GM23338 (cell line): ENCODE measurements at regions not wholly inside any gene's neighbourhood (a gene's known extent, or its start where the extent isn't known, plus 50 kb on each side); places are given as distances from the start of the nearest gene placed in this dataset.
"Not testable (repeated sequence)": the region's sequence is repeated elsewhere in the genome, so short reads cannot be mapped to it uniquely, and the experiment has no call there.

Source experiments
- ATAC-seq: fragments of 200-7000 bp; cut with Tn5 transposase; 3 replicates; pipeline ENCODE4 v1.9.1; 2020
- DNase-seq: peaks from one replicate; pipeline ENCODE4 v3.0.0-alpha.2; 2015; ENCODE audit warnings: low spot score
- H2AFZ ChIP-seq: fragments of 200-600 bp; sonication (generic); 2 replicates; pipeline ENCODE4 v1.8.0; 2016; ENCODE audit warnings: antibody characterized with exemption, mild to moderate bottlenecking, moderate library complexity
- H3F3A ChIP-seq: fragments of 200-600 bp; sonication (generic); replicated peaks from 2 replicates; pipeline ENCODE4 v1.8.0; 2017; ENCODE audit warnings: antibody characterized with exemption, mixed run types, low read depth
- H3K27ac ChIP-seq: fragments of 200-600 bp; sonication (generic); 2 replicates; pipeline ENCODE4 v1.6.1; 2016; ENCODE audit warnings: low read depth
- H3K27me3 ChIP-seq: fragments of 200-600 bp; sonication (generic); 2 replicates; pipeline ENCODE4 v1.8.0; 2016; ENCODE audit warnings: mild to moderate bottlenecking, mixed run types, moderate library complexity; ENCODE audit not compliant: insufficient read depth
- H3K36me3 ChIP-seq: fragments of 200-600 bp; sonication (generic); 2 replicates; pipeline ENCODE4 v1.8.0; 2016; ENCODE audit warnings: mild to moderate bottlenecking; ENCODE audit not compliant: insufficient read depth
- H3K4me1 ChIP-seq: fragments of 200-600 bp; sonication (generic); 2 replicates; pipeline ENCODE4 v1.8.0; 2016; ENCODE audit warnings: mild to moderate bottlenecking, moderate library complexity; ENCODE audit not compliant: insufficient read depth
- H3K4me2 ChIP-seq: fragments of 200-600 bp; sonication (generic); 2 replicates; pipeline ENCODE4 v1.7.1; 2017; ENCODE audit warnings: mixed run types
- H3K4me3 ChIP-seq: fragments of 200-600 bp; sonication (generic); 2 replicates; pipeline ENCODE4 v1.6.1; 2016; ENCODE audit warnings: mixed run types
- H3K79me2 ChIP-seq: fragments of 200-600 bp; sonication (generic); replicated peaks from 2 replicates; pipeline ENCODE4 v1.8.0; 2017; ENCODE audit warnings: mild to moderate bottlenecking; ENCODE audit not compliant: insufficient read depth
- H3K9me2 ChIP-seq: fragments of 200-600 bp; sonication (generic); 2 replicates; pipeline ENCODE4 v1.8.0; 2017; ENCODE audit not compliant: insufficient read depth
- H4K20me1 ChIP-seq: fragments of 200-600 bp; sonication (generic); replicated peaks from 2 replicates; pipeline ENCODE4 v1.8.0; 2017; ENCODE audit warnings: mild to moderate bottlenecking; ENCODE audit not compliant: insufficient read depth
- H3K27ac Mint-ChIP-seq: 2 replicates; pipeline ENCODE4 v1.8.0; 2020; ENCODE audit warnings: inconsistent platforms, mild to moderate bottlenecking, moderate library complexity, mixed read lengths
- H3K27me3 Mint-ChIP-seq: 3 replicates; pipeline ENCODE4 v1.8.0; 2022; ENCODE audit warnings: low read depth, mild to moderate bottlenecking, moderate library complexity, mixed read lengths, inconsistent platforms; ENCODE audit not compliant: insufficient read depth, poor library complexity
- H3K36me3 Mint-ChIP-seq: 3 replicates; pipeline ENCODE4 v1.8.0; 2021; ENCODE audit warnings: low read depth, mild to moderate bottlenecking, inconsistent platforms, moderate library complexity, mixed read lengths
- H3K4me1 Mint-ChIP-seq: 3 replicates; pipeline ENCODE4 v1.8.0; 2020; ENCODE audit warnings: mild to moderate bottlenecking, inconsistent platforms, mixed read lengths
- H3K4me3 Mint-ChIP-seq: 3 replicates; pipeline ENCODE4 v1.8.0; 2021; ENCODE audit warnings: moderate library complexity, mild to moderate bottlenecking, inconsistent platforms, mixed read lengths
- H3K9me3 Mint-ChIP-seq: 3 replicates; pipeline ENCODE4 v1.8.0; 2020; ENCODE audit warnings: moderate library complexity, mild to moderate bottlenecking, inconsistent platforms, mixed read lengths

DNA sequence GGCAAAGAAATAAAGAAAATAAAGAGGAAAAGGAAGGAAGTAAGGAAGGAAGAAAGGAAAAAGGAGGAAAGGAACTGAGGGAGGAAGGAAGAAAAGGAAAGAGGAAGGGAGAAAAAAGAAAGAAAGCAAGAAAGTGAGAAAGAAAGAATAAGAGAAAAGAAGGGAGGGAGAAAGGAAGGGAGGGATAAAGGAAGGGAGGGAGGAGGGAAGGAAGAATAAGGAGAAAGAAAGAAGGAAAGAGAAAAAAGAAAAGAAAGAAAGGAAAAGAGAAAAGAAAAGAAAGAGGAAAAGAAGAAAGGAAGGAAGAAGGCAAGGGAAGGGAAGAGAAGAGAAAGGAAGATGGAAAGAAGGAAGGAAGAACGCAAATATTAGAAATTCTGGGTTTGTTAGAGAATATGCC is 337.8 kb downstream of the CCT8L2 start:
- ATAC-seq: not testable (repeated sequence)

More for the DNA sequence above, 337.8 kb downstream of the CCT8L2 start:
- not testable (repeated sequence) for H3K79me2 ChIP-seq, H3K4me2 ChIP-seq, H3K9me2 ChIP-seq, H3K27me3 Mint-ChIP-seq, H2AFZ ChIP-seq, H3K4me1 Mint-ChIP-seq, H3K36me3 ChIP-seq, H3F3A ChIP-seq, H4K20me1 ChIP-seq, H3K27me3 ChIP-seq, H3K27ac ChIP-seq, H3K4me3 ChIP-seq, H3K4me3 Mint-ChIP-seq, DNase-seq, H3K4me1 ChIP-seq, H3K27ac Mint-ChIP-seq
- Mint-ChIP-seq H3K9me3 (peaks cover 79% of the 10 kb centered on the region), H3K36me3 (peaks cover 25% of the 10 kb centered on the region)
